Occipital lobe (tissue), 1 donor: ENCODE measurements at regions not wholly inside any gene's neighbourhood (a gene's known extent, or its start where the extent isn't known, plus 50 kb on each side); places are given as distances from the start of the nearest gene placed in this dataset.

Experiments
- DNase-seq: peaks from one replicate; lab custom pipeline; 2025; lab: John Stamatoyannopoulos, UW

- DNase-seq = no peak
Observed at GRCh38 chr9:80866121-80866520, 823.2 kb downstream of the TLE1 start.

- no peak for DNase-seq
Observed at GRCh38 chr9:80843028-80843427, 846.3 kb downstream of the TLE1 start.

GRCh38 chr9:80842389-80842788 lies 847.0 kb downstream of the TLE1 start:
- DNase-seq = no peak

- DNase-seq = no peak
Observed at GRCh38 chr9:80841888-80842287, 847.5 kb downstream of the TLE1 start.

GRCh38 chr9:80839821-80840675 lies 849.3 kb downstream of the TLE1 start:
- no peak for DNase-seq

- DNase-seq = no peak
Observed at GRCh38 chr9:80836013-80836412, 853.3 kb downstream of the TLE1 start.

- DNase-seq = no peak
Observed at GRCh38 chr9:80831751-80832150, 857.6 kb downstream of the TLE1 start.

GRCh38 chr9:80811656-80812055 lies 877.7 kb downstream of the TLE1 start:
- DNase-seq = no peak

- DNase-seq = no peak
Observed at GRCh38 chr9:80811003-80811402, 878.3 kb downstream of the TLE1 start.

- no peak for DNase-seq
Observed at GRCh38 chr9:80806671-80807070, 882.7 kb downstream of the TLE1 start.

- no peak for DNase-seq
Observed at GRCh38 chr9:80804873-80805272, 884.5 kb downstream of the TLE1 start.

- DNase-seq = peak; percentile 47
Observed at GRCh38 chr9:80797831-80798688, 891.3 kb downstream of the TLE1 start.

- no peak for DNase-seq
Observed at GRCh38 chr9:80797101-80797829, 892.1 kb downstream of the TLE1 start.

GRCh38 chr9:80796632-80797031 lies 892.7 kb downstream of the TLE1 start:
- DNase-seq = no peak

GRCh38 chr9:80794197-80794596 lies 895.1 kb downstream of the TLE1 start:
- no peak for DNase-seq

- no peak for DNase-seq
Observed at GRCh38 chr9:80793706-80794105, 895.6 kb downstream of the TLE1 start.

- DNase-seq = no peak
Observed at GRCh38 chr9:80792726-80793125, 896.6 kb downstream of the TLE1 start.

GRCh38 chr9:80791836-80792235 lies 897.5 kb downstream of the TLE1 start:
- no peak for DNase-seq

- no peak for DNase-seq
Observed at GRCh38 chr9:80790764-80791163, 898.6 kb downstream of the TLE1 start.

GRCh38 chr9:80789831-80790230 lies 899.5 kb downstream of the TLE1 start:
- DNase-seq = no peak

GRCh38 chr9:80787636-80788035 lies 901.7 kb downstream of the TLE1 start:
- no peak for DNase-seq

GRCh38 chr9:80784647-80785046 lies 904.7 kb downstream of the TLE1 start:
- no peak for DNase-seq
